T-cell (primary cell): ENCODE measurements at regions not wholly inside any gene's neighbourhood (a gene's known extent, or its start where the extent isn't known, plus 50 kb on each side); places are given as distances from the start of the nearest gene placed in this dataset.
"Not testable (repeated sequence)": the region's sequence is repeated elsewhere in the genome, so short reads cannot be mapped to it uniquely, and the experiment has no call there.

Experiments
- ATAC-seq, 4 experiments: fragments of 200-7000 bp in 3 of 4; fragments of 150-1000 bp in 1 of 4; cut with Tn5 transposase; replicated peaks in 1 of 4; 1 replicate in 3 of 4; 2 replicates in 1 of 4; pipeline ENCODE4 v1.10.0; 2021; ENCODE audit warnings: moderate library complexity in 3 of 4, mild to moderate bottlenecking in 2 of 4, moderate number of reproducible peaks in 1 of 4
- CTCF ChIA-PET, 2 donors: fragments of 300-600 bp; sonication (Branson Sonifier 250); formaldehyde crosslinking; loops; one replicate each; lab custom pipeline; 2022; ENCODE audit warnings: antibody characterized with exemption in 2 of 2; lab: Charles Lee
- POLR2A ChIA-PET, 2 donors: fragments of 300-600 bp; sonication (Branson Sonifier 250); formaldehyde crosslinking; loops; one replicate each; lab custom pipeline; 2022; ENCODE audit warnings: antibody characterized with exemption in 2 of 2; lab: Charles Lee
- DNase-seq, 35 experiments: peaks; one replicate each; pipeline versions ENCODE4 v3.0.0 to v3.0.0-alpha.2; 2013 to 2023
- H3K27ac ChIP-seq: one replicate; pipeline ENCODE4 v1.5.1; 2013; ENCODE audit warnings: low read length
- H3K27me3 ChIP-seq, 2 experiments: replicated peaks in 1 of 2; 1 replicate in 1 of 2; 2 replicates in 1 of 2; pipeline versions ENCODE4 v1.6.1 to v1.7.0; 2013; ENCODE audit warnings: low read length in 1 of 2, mixed read lengths in 1 of 2; ENCODE audit not compliant: control insufficient read depth in 2 of 2, insufficient read depth in 2 of 2; ENCODE audit errors: extremely low read depth in 1 of 2
- H3K36me3 ChIP-seq, 2 donors: 1 replicate in 1 of 2; 2 replicates in 1 of 2; pipeline versions ENCODE4 v1.6.1 to v1.7.0; 2013; ENCODE audit warnings: low read length in 1 of 2; ENCODE audit not compliant: control insufficient read depth in 2 of 2, insufficient read depth in 1 of 2; ENCODE audit errors: extremely low read depth in 1 of 2
- H3K4me1 ChIP-seq, 2 experiments: 1 replicate in 1 of 2; 2 replicates in 1 of 2; pipeline versions ENCODE4 v1.6.1 to v1.7.0; 2013; ENCODE audit warnings: low read length in 2 of 2, mixed read lengths in 1 of 2; ENCODE audit not compliant: insufficient read depth in 2 of 2, control insufficient read depth in 1 of 2; ENCODE audit errors: extremely low read depth in 1 of 2
- H3K4me3 ChIP-seq, 2 donors: 1 replicate in 1 of 2; 2 replicates in 1 of 2; pipeline versions ENCODE4 v1.5.1 to v1.7.0; 2013; ENCODE audit warnings: mild to moderate bottlenecking in 2 of 2, low read length in 1 of 2, moderate library complexity in 1 of 2; ENCODE audit not compliant: control insufficient read depth in 1 of 2; ENCODE audit errors: extremely low read depth in 1 of 2
- H3K9me3 ChIP-seq: 2 replicates; pipeline ENCODE4 v1.7.0; 2013
- H3K27ac Mint-ChIP-seq, 2 donors: one replicate each; pipeline ENCODE4 v1.8.0; 2020 to 2021; ENCODE audit warnings: mild to moderate bottlenecking in 2 of 2, mixed read lengths in 2 of 2
- H3K27me3 Mint-ChIP-seq, 2 donors: one replicate each; pipeline ENCODE4 v1.8.0; 2021 to 2022; ENCODE audit warnings: mixed read lengths in 2 of 2
- H3K36me3 Mint-ChIP-seq: one replicate; pipeline ENCODE4 v1.8.0; 2021; ENCODE audit warnings: mixed read lengths
- H3K4me1 Mint-ChIP-seq, 3 donors: one replicate each; pipeline ENCODE4 v1.8.0; 2020 to 2022; ENCODE audit warnings: mixed read lengths in 3 of 3, mild to moderate bottlenecking in 1 of 3
- H3K4me3 Mint-ChIP-seq, 3 donors: one replicate each; pipeline ENCODE4 v1.8.0; 2020 to 2022; ENCODE audit warnings: mild to moderate bottlenecking in 3 of 3, mixed read lengths in 3 of 3, moderate library complexity in 3 of 3
- H3K9me3 Mint-ChIP-seq, 3 donors: one replicate each; pipeline ENCODE4 v1.8.0; 2020 to 2022; ENCODE audit warnings: mixed read lengths in 3 of 3
- WGBS: methylation state at CpG from one replicate; pipeline ENCODE4 v1.1.5; 2013; ENCODE audit warnings: missing lambda C conversion rate; ENCODE audit not compliant: insufficient coverage; 5-methylcytosine and 5-hydroxymethylcytosine counted together

GRCh38 chr4:159868936-159869335, 766.1 kb downstream of the RAPGEF2 start:
- CTCF ChIA-PET, H3K4me3 ChIP-seq, H3K4me1 ChIP-seq, H3K27ac ChIP-seq, H3K27me3 ChIP-seq, H3K27me3 Mint-ChIP-seq, H3K27ac Mint-ChIP-seq, H3K4me3 Mint-ChIP-seq, H3K9me3 ChIP-seq, DNase-seq, H3K4me1 Mint-ChIP-seq, H3K36me3 Mint-ChIP-seq, POLR2A ChIA-PET, H3K36me3 ChIP-seq, ATAC-seq: not testable (repeated sequence)
- H3K9me3 Mint-ChIP-seq = peaks cover 9 to 17% (median 10%) of the 10 kb centered on the region in 3 donors
- 94% methylated on average over 20 of the region's 23 CpGs for WGBS

- Histone ChIP-seq H3K27ac (no peak overlapping the region), H3K4me3 (no peak overlapping the region), H3K4me1 (no peaks in the 10 kb centered on the region), H3K9me3 (no peaks in the 10 kb centered on the region), H3K36me3 (no peaks in the 10 kb centered on the region), H3K27me3 (no peaks in the 10 kb centered on the region)
- Mint-ChIP-seq H3K4me1 (no peaks in the 10 kb centered on the region), H3K27me3 (no peaks in the 10 kb centered on the region), H3K27ac (no peak overlapping the region), H3K4me3 (no peak overlapping the region), H3K36me3 (no peaks in the 10 kb centered on the region), H3K9me3 (peaks cover 4 to 24% (median 23%) of the 10 kb centered on the region in 3 donors)
- POLR2A ChIA-PET = no interaction called here
- no peak for DNase-seq
- no CpG with 5 or more reads among the region's 1 CpG for WGBS
- ATAC-seq = no peak
- CTCF ChIA-PET = no interaction called here
Measured at GRCh38 chr4:159871141-159871540, 768.3 kb downstream of the RAPGEF2 start.

- Histone ChIP-seq H3K9me3 (no peaks in the 10 kb centered on the region), H3K27me3 (no peaks in the 10 kb centered on the region), H3K27ac (no peak overlapping the region), H3K36me3 (no peaks in the 10 kb centered on the region), H3K4me1 (no peaks in the 10 kb centered on the region), H3K4me3 (no peak overlapping the region)
- 40% methylated on average over 1 of the region's 3 CpGs for WGBS
- Mint-ChIP-seq H3K27ac (no peak overlapping the region), H3K4me1 (no peaks in the 10 kb centered on the region), H3K9me3 (peaks cover 5 to 9% (median 6%) of the 10 kb centered on the region in 3 donors), H3K27me3 (no peaks in the 10 kb centered on the region), H3K4me3 (no peak overlapping the region), H3K36me3 (no peaks in the 10 kb centered on the region)
- POLR2A ChIA-PET = no interaction called here
- no peak for DNase-seq
- CTCF ChIA-PET = no interaction called here
- no peak for ATAC-seq
Measured at GRCh38 chr4:159881158-159881557, 778.3 kb downstream of the RAPGEF2 start.

- Mint-ChIP-seq H3K27ac (no peak overlapping the region), H3K27me3 (no peaks in the 10 kb centered on the region), H3K36me3 (no peaks in the 10 kb centered on the region), H3K9me3 (peaks cover 0 to 4% (median 0%) of the 10 kb centered on the region in 3 donors), H3K4me3 (no peak overlapping the region), H3K4me1 (no peaks in the 10 kb centered on the region)
- ChIA-PET CTCF (no interaction called here), POLR2A (no interaction called here)
- no peak overlapping the region for H3K4me3 ChIP-seq
- no peak for ATAC-seq
- H3K27me3 ChIP-seq = no peaks in the 10 kb centered on the region
- no CpG with 5 or more reads among the region's 4 CpGs for WGBS
- H3K36me3 ChIP-seq = no peaks in the 10 kb centered on the region
- H3K27ac ChIP-seq = no peak overlapping the region
- no peak for DNase-seq
- H3K9me3 ChIP-seq = no peaks in the 10 kb centered on the region
- no peaks in the 10 kb centered on the region for H3K4me1 ChIP-seq
Measured at GRCh38 chr4:159884989-159885388, 782.1 kb downstream of the RAPGEF2 start.

GRCh38 chr4:159899596-159899995, 796.7 kb downstream of the RAPGEF2 start:
- H3K9me3 ChIP-seq = no peaks in the 10 kb centered on the region
- Mint-ChIP-seq H3K27ac (no peak overlapping the region), H3K36me3 (no peaks in the 10 kb centered on the region), H3K9me3 (peaks cover 4 to 10% (median 8%) of the 10 kb centered on the region in 3 donors), H3K4me1 (no peaks in the 10 kb centered on the region), H3K27me3 (no peaks in the 10 kb centered on the region), H3K4me3 (no peak overlapping the region)
- ChIA-PET POLR2A (no interaction called here), CTCF (no interaction called here)
- H3K4me1 ChIP-seq = no peaks in the 10 kb centered on the region
- no peak for DNase-seq
- WGBS = 100% methylated on average over 1 of the region's 4 CpGs
- ATAC-seq = no peak
- H3K27me3 ChIP-seq = no peaks in the 10 kb centered on the region
- H3K27ac ChIP-seq = no peak overlapping the region
- H3K4me3 ChIP-seq = no peak overlapping the region
- no peaks in the 10 kb centered on the region for H3K36me3 ChIP-seq

- Mint-ChIP-seq H3K27me3 (no peaks in the 10 kb centered on the region), H3K9me3 (peaks cover 2 to 10% (median 8%) of the 10 kb centered on the region in 3 donors), H3K4me3 (no peak overlapping the region), H3K4me1 (no peaks in the 10 kb centered on the region), H3K27ac (no peak overlapping the region), H3K36me3 (no peaks in the 10 kb centered on the region)
- CTCF ChIA-PET = no interaction called here
- WGBS = no CpG with 5 or more reads among the region's 1 CpG
- H3K9me3 ChIP-seq = no peaks in the 10 kb centered on the region
- DNase-seq = no peak
- no peak overlapping the region for H3K4me3 ChIP-seq
- no peaks in the 10 kb centered on the region for H3K4me1 ChIP-seq
- POLR2A ChIA-PET = no interaction called here
- no peak for ATAC-seq
- no peaks in the 10 kb centered on the region for H3K27me3 ChIP-seq
- no peaks in the 10 kb centered on the region for H3K36me3 ChIP-seq
- no peak overlapping the region for H3K27ac ChIP-seq
Measured at GRCh38 chr4:159900562-159900961, 797.7 kb downstream of the RAPGEF2 start.

GRCh38 chr4:159902648-159903047, 799.8 kb downstream of the RAPGEF2 start:
- Mint-ChIP-seq H3K36me3 (no peaks in the 10 kb centered on the region), H3K4me3 (no peak overlapping the region), H3K4me1 (no peaks in the 10 kb centered on the region), H3K9me3 (peaks cover 7 to 11% (median 10%) of the 10 kb centered on the region in 3 donors), H3K27ac (no peak overlapping the region), H3K27me3 (no peaks in the 10 kb centered on the region)
- Histone ChIP-seq H3K27me3 (no peaks in the 10 kb centered on the region), H3K36me3 (no peaks in the 10 kb centered on the region), H3K4me1 (no peaks in the 10 kb centered on the region), H3K4me3 (no peak overlapping the region), H3K27ac (no peak overlapping the region), H3K9me3 (no peaks in the 10 kb centered on the region)
- ChIA-PET POLR2A (no interaction called here), CTCF (no interaction called here)
- DNase-seq = no peak
- no peak for ATAC-seq
- WGBS = no CpG with 5 or more reads among the region's 1 CpG
